HG03342 (cell line): ENCODE measurements at regions not wholly inside any gene's neighbourhood (a gene's known extent, or its start where the extent isn't known, plus 50 kb on each side); places are given as distances from the start of the nearest gene placed in this dataset.

ENCODE experiments used
- ATAC-seq: cut with Tn5 transposase; IDR thresholded peaks from one replicate; pipeline ENCODE4 v1.9.1; 2021; ENCODE audit warnings: mild to moderate bottlenecking, moderate library complexity; ENCODE audit not compliant: unreplicated experiment

- ATAC-seq: no peak
Observed at GRCh38 chr5:116389601-116390000, 185.0 kb downstream of the SEMA6A start.

GRCh38 chr5:116388564-116389258 lies 185.9 kb downstream of the SEMA6A start:
- no peak for ATAC-seq

GRCh38 chr5:116387738-116388137 lies 186.9 kb downstream of the SEMA6A start:
- ATAC-seq: no peak

- ATAC-seq: no peak
Observed at GRCh38 chr5:116386633-116387032, 188.0 kb downstream of the SEMA6A start.

- ATAC-seq: no peak
Observed at GRCh38 chr5:116382874-116383266, 191.8 kb downstream of the SEMA6A start.

- no peak for ATAC-seq
Observed at GRCh38 chr5:116382032-116382873, 192.4 kb downstream of the SEMA6A start.

GRCh38 chr5:116381201-116381600 lies 193.4 kb downstream of the SEMA6A start:
- ATAC-seq: no peak

- no peak for ATAC-seq
Observed at GRCh38 chr5:116380621-116381020, 194.0 kb downstream of the SEMA6A start.

GRCh38 chr5:116379306-116379705 lies 195.3 kb downstream of the SEMA6A start:
- ATAC-seq: no peak

- ATAC-seq: no peak
Observed at GRCh38 chr5:116378777-116379121, 195.9 kb downstream of the SEMA6A start.

GRCh38 chr5:116378007-116378776 lies 196.4 kb downstream of the SEMA6A start:
- ATAC-seq: no peak

GRCh38 chr5:116377276-116378006 lies 197.2 kb downstream of the SEMA6A start:
- ATAC-seq: no peak

GRCh38 chr5:116375926-116376325 lies 198.7 kb downstream of the SEMA6A start:
- ATAC-seq: no peak

- peak; percentile 76 for ATAC-seq
Observed at GRCh38 chr5:116374434-116374852, 200.2 kb downstream of the SEMA6A start.

- no peak for ATAC-seq
Observed at GRCh38 chr5:116372931-116373597, 201.6 kb downstream of the SEMA6A start.

GRCh38 chr5:116371935-116372334 lies 202.7 kb downstream of the SEMA6A start:
- no peak for ATAC-seq

GRCh38 chr5:116371431-116371830 lies 203.2 kb downstream of the SEMA6A start:
- no peak for ATAC-seq

GRCh38 chr5:116370886-116371285 lies 203.7 kb downstream of the SEMA6A start:
- no peak for ATAC-seq

GRCh38 chr5:116370149-116370548 lies 204.5 kb downstream of the SEMA6A start:
- no peak for ATAC-seq

- peak; percentile 79 for ATAC-seq
Observed at GRCh38 chr5:116365006-116365496, 209.6 kb downstream of the SEMA6A start.
